IMR-90 (cell line): ENCODE measurements at regions not wholly inside any gene's neighbourhood (a gene's known extent, or its start where the extent isn't known, plus 50 kb on each side); places are given as distances from the start of the nearest gene placed in this dataset.

Source experiments
- ATAC-seq: fragments of 200-7000 bp; cut with Tn5 transposase; 2 replicates; pipeline ENCODE4 v1.9.1; 2020; ENCODE audit warnings: low read depth, mild to moderate bottlenecking, moderate library complexity
- BruUV-seq: library from RNA; stranded (reverse); fragments of 400-500 nt; replicated peaks from 2 replicates; lab custom pipeline; 2021; lab: Mats Ljungman, UMichigan
- CTCF ChIA-PET: fragments of 300-600 bp; formaldehyde crosslinking; extraction: SDS; loops from one replicate; lab custom pipeline; 2021; ENCODE audit warnings: antibody characterized with exemption; lab: Yijun Ruan, JAX
- POLR2A ChIA-PET: fragments of 300-600 bp; sonication (Branson Sonifier 250); formaldehyde crosslinking; loops from one replicate; lab custom pipeline; 2022; ENCODE audit warnings: antibody characterized with exemption; ENCODE audit not compliant: unreplicated experiment; lab: Charles Lee
- DNase-seq: peaks from one replicate; pipeline ENCODE4 v3.0.0; 2013
- H2AFZ ChIP-seq: replicated peaks from 2 replicates; pipeline ENCODE3; 2013; ENCODE audit warnings: low read length, mild to moderate bottlenecking; ENCODE audit not compliant: poor library complexity
- H2AK5ac ChIP-seq: 2 replicates; pipeline ENCODE4 v1.6.1; 2013; ENCODE audit warnings: low read depth, low read length, inconsistent platforms
- H2AK9ac ChIP-seq: replicated peaks from 2 replicates; pipeline ENCODE3; 2013; ENCODE audit warnings: mild to moderate bottlenecking, low read depth, low read length, moderate library complexity; ENCODE audit not compliant: poor library complexity
- H2BK120ac ChIP-seq: 2 replicates; pipeline ENCODE4 v1.6.1; 2013; ENCODE audit warnings: low read depth, low read length, inconsistent platforms
- H2BK15ac ChIP-seq: 3 replicates; pipeline ENCODE4 v1.6.1; 2013; ENCODE audit warnings: low read depth, low read length, inconsistent platforms
- H2BK20ac ChIP-seq: 2 replicates; pipeline ENCODE4 v1.6.1; 2013; ENCODE audit warnings: low read depth, mild to moderate bottlenecking, inconsistent platforms, low read length, moderate library complexity
- H2BK5ac ChIP-seq: 2 replicates; pipeline ENCODE4 v1.6.1; 2013; ENCODE audit warnings: mild to moderate bottlenecking, low read depth, low read length, inconsistent platforms; ENCODE audit not compliant: poor library complexity, severe bottlenecking
- H3K14ac ChIP-seq: replicated peaks from 2 replicates; pipeline ENCODE4 v1.6.1; 2013; ENCODE audit warnings: low read depth, low read length, inconsistent platforms
- H3K18ac ChIP-seq: 2 replicates; pipeline ENCODE4 v1.6.1; 2013; ENCODE audit warnings: low read depth, low read length, control low read depth
- H3K23ac ChIP-seq: 2 replicates; pipeline ENCODE4 v1.6.1; 2013; ENCODE audit warnings: low read depth, low read length, inconsistent platforms
- H3K27ac ChIP-seq: 2 replicates; pipeline ENCODE4 v1.5.1; 2013; ENCODE audit warnings: mild to moderate bottlenecking, control low read depth, low read length; ENCODE audit not compliant: insufficient read depth
- H3K27me3 ChIP-seq: 2 replicates; pipeline ENCODE4 v1.6.1; 2013; ENCODE audit warnings: low read length; ENCODE audit not compliant: control insufficient read depth, insufficient read depth
- H3K36me3 ChIP-seq: 2 replicates; pipeline ENCODE4 v1.6.1; 2013; ENCODE audit warnings: low read length, mixed read lengths; ENCODE audit not compliant: control insufficient read depth, insufficient read depth
- H3K4ac ChIP-seq: 2 replicates; pipeline ENCODE4 v1.6.1; 2013; ENCODE audit warnings: low read depth, low read length, inconsistent platforms
- H3K4me1 ChIP-seq: 2 replicates; pipeline ENCODE4 v1.6.1; 2013; ENCODE audit warnings: low read length, mixed read lengths; ENCODE audit not compliant: control insufficient read depth, insufficient read depth
- H3K4me2 ChIP-seq: 2 replicates; pipeline ENCODE4 v1.6.1; 2013; ENCODE audit warnings: low read depth, mild to moderate bottlenecking, control low read depth, low read length, moderate library complexity
- H3K4me3 ChIP-seq: 2 replicates; pipeline ENCODE4 v1.5.1; 2013; ENCODE audit warnings: low read depth, mild to moderate bottlenecking, control low read depth, low read length, moderate library complexity; ENCODE audit not compliant: insufficient read depth
- H3K56ac ChIP-seq: 2 replicates; pipeline ENCODE4 v1.6.1; 2013; ENCODE audit warnings: low read length, inconsistent platforms; ENCODE audit not compliant: insufficient read depth; ENCODE audit errors: extremely low read depth
- H3K79me1 ChIP-seq, 2 experiments: 2 replicates each; pipeline ENCODE4 v1.6.1; 2013; ENCODE audit warnings: low read length in 2 of 2, inconsistent platforms in 1 of 2, low read depth in 1 of 2
- H3K9ac ChIP-seq: 2 replicates; pipeline ENCODE4 v1.6.1; 2013; ENCODE audit warnings: low read depth, low read length, control low read depth
- H3K9me1 ChIP-seq: 2 replicates; pipeline ENCODE4 v1.6.1; 2013; ENCODE audit warnings: low read length, inconsistent platforms; ENCODE audit not compliant: insufficient read depth
- H3K9me3 ChIP-seq: 2 replicates; pipeline ENCODE4 v1.6.1; 2013; ENCODE audit warnings: low read length; ENCODE audit not compliant: control insufficient read depth, insufficient read depth
- H4K20me1 ChIP-seq: 2 replicates; pipeline ENCODE4 v1.6.1; 2013; ENCODE audit warnings: low read length, inconsistent platforms; ENCODE audit not compliant: insufficient read depth
- H4K5ac ChIP-seq: 2 replicates; pipeline ENCODE4 v1.6.1; 2013; ENCODE audit warnings: mild to moderate bottlenecking, low read depth, low read length, control low read depth
- H4K8ac ChIP-seq, 2 experiments: 2 replicates each; pipeline ENCODE4 v1.6.1; 2013; ENCODE audit warnings: low read depth in 2 of 2, low read length in 2 of 2, control low read depth in 1 of 2, inconsistent platforms in 1 of 2
- H4K91ac ChIP-seq: 2 replicates; pipeline ENCODE4 v1.6.1; 2013; ENCODE audit warnings: low read depth, low read length, inconsistent platforms; ENCODE audit not compliant: insufficient read depth
- FOS ChIP-seq: fragments of 150-350 bp; IDR thresholded peaks from 2 replicates; pipeline ENCODE4 v1.6.1; 2016; ENCODE audit warnings: low read depth, low read length
- POLR2A ChIP-seq: IDR thresholded peaks from 2 replicates; pipeline ENCODE4 v1.6.1; 2012; ENCODE audit warnings: mild to moderate bottlenecking, low read depth, low read length
- WGBS, 2 experiments: methylation state at CpG; one replicate each; pipeline versions ENCODE4 v1.1.5 to v1.1.7; 2013; ENCODE audit warnings: missing lambda C conversion rate in 2 of 2; ENCODE audit not compliant: insufficient read length in 1 of 2; ENCODE audit errors: extremely low coverage in 2 of 2; 5-methylcytosine and 5-hydroxymethylcytosine counted together
- dilution Hi-C: fragments of 300-500 bp; cut with HindIII; formaldehyde crosslinking; loops from one replicate; pipeline ENCODE4 v1.14.3; 2018; ENCODE audit warnings: low sequenced_read_pairs; ENCODE audit not compliant: unreplicated experiment
- in situ Hi-C: fragments of 300-500 bp; cut with MboI; formaldehyde crosslinking; loops from 3 replicates; pipeline ENCODE4 v1.14.3; 2019; ENCODE audit warnings: low sequenced_read_pairs, inconsistent platforms, mixed read lengths
- intact Hi-C: fragments of 100-400 bp; cut with micrococcal nuclease; formaldehyde crosslinking; loops from 2 replicates; pipeline ENCODE4 v1.10.0; 2022

- H3K56ac ChIP-seq, result no peak overlapping the region
- ATAC-seq, result no peak
- H2AFZ ChIP-seq, result no peak overlapping the region
- H4K8ac ChIP-seq, result no peak overlapping the region
- H2BK15ac ChIP-seq, result no peak overlapping the region
- no TSS peak for BruUV-seq
- H3K4ac ChIP-seq, result no peak overlapping the region
- H3K27me3 ChIP-seq, result no peaks in the 10 kb centered on the region
- intact Hi-C loops, result no loop called here
- no peak overlapping the region for H2BK20ac ChIP-seq
- no peaks in the 10 kb centered on the region for H3K79me1 ChIP-seq
- no peak overlapping the region for H3K4me2 ChIP-seq
- H4K5ac ChIP-seq, result no peak overlapping the region
- dilution Hi-C loops, result no loop called here
- H3K4me1 ChIP-seq, result peaks cover 10% of the 10 kb centered on the region
- H3K23ac ChIP-seq, result no peak overlapping the region
- H4K91ac ChIP-seq, result no peak overlapping the region
- H4K20me1 ChIP-seq, result no peaks in the 10 kb centered on the region
- H3K36me3 ChIP-seq, result no peaks in the 10 kb centered on the region
- no peak overlapping the region for H2BK120ac ChIP-seq
- POLR2A ChIA-PET, result no interaction called here
- H3K27ac ChIP-seq, result no peak overlapping the region
- H3K4me3 ChIP-seq, result no peak overlapping the region
- no peak overlapping the region for H3K9ac ChIP-seq
- no peak overlapping the region for H3K14ac ChIP-seq
- no peak for DNase-seq
- in situ Hi-C loops, result no loop called here
- H2BK5ac ChIP-seq, result no peak overlapping the region
- CTCF ChIA-PET, result no interaction called here
- no peaks in the 10 kb centered on the region; the same call in 1 of the 2 replicates for H3K9me3 ChIP-seq
- TF ChIP-seq POLR2A, result no peak
- no peak for TF ChIP-seq FOS
- peaks cover 4% of the 10 kb centered on the region for H3K9me1 ChIP-seq
- peak overlapping the region; percentile 18 for H2AK9ac ChIP-seq
- H3K18ac ChIP-seq, result no peak overlapping the region
- 0 out of 2 replicates have a peak overlapping the region, but pooled peaks have one; percentile 16 for H2AK5ac ChIP-seq
- 93% methylated on average over 10 of the region's 26 CpGs; no CpG with 5 or more reads in 1 of the 2 experiments for WGBS, 2 experiments
Measured at GRCh38 chr3:106135451-106136160, 266.8 kb upstream of the CBLB start.
